HepG2 (cell line): ENCODE measurements at regions not wholly inside any gene's neighbourhood (a gene's known extent, or its start where the extent isn't known, plus 50 kb on each side); places are given as distances from the start of the nearest gene placed in this dataset.

Source experiments
- ELF1 ChIP-seq: sonication (generic); formaldehyde crosslinking; IDR thresholded peaks from 2 replicates; pipeline ENCODE4 v1.4.0; 2020; ENCODE audit warnings: missing genetic modification reagents
- PTBP1 ChIP-seq: fragments of 200-400 bp; formaldehyde crosslinking; IDR thresholded peaks from 2 replicates; pipeline ENCODE4 v1.6.1; 2018; ENCODE audit warnings: low read length, low read depth; ENCODE audit not compliant: poor library complexity, severe bottlenecking
- TF ChIP-seq, protein P1 (sequence below): sonication (generic); formaldehyde crosslinking; IDR thresholded peaks from 2 replicates; pipeline ENCODE4 v1.5.0; 2020; ENCODE audit warnings: mild to moderate bottlenecking, missing genetic modification reagents, moderate library complexity

DNA sequence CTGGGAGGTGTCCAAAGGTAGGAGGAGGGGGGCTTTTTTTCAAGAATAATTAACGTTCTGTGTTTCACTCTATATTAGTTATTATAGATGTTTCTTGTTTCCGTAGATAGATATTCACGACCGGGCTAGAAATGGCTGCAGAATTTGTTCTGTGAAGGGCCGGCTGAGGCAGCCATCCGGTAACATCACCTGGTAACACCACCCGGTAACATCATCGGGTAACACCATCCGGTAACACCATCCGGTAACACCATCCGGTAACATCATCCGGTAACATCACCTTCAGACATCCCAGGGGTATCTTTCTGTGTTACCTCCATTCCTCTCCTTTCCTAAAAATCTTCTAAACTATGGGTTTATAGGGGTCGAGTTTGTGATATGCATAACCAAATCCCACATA is 1336.7 kb upstream of the TMEM132C start:
- TF ChIP-seq, protein P1, sequence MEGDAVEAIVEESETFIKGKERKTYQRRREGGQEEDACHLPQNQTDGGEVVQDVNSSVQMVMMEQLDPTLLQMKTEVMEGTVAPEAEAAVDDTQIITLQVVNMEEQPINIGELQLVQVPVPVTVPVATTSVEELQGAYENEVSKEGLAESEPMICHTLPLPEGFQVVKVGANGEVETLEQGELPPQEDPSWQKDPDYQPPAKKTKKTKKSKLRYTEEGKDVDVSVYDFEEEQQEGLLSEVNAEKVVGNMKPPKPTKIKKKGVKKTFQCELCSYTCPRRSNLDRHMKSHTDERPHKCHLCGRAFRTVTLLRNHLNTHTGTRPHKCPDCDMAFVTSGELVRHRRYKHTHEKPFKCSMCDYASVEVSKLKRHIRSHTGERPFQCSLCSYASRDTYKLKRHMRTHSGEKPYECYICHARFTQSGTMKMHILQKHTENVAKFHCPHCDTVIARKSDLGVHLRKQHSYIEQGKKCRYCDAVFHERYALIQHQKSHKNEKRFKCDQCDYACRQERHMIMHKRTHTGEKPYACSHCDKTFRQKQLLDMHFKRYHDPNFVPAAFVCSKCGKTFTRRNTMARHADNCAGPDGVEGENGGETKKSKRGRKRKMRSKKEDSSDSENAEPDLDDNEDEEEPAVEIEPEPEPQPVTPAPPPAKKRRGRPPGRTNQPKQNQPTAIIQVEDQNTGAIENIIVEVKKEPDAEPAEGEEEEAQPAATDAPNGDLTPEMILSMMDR (CRISPR knock-in tag), result no peak
- TF ChIP-seq ELF1 (CRISPR knock-in tag) (no peak), PTBP1 (no peak)
